ENCODE measurements at regions not wholly inside any gene's neighbourhood (a gene's known extent, or its start where the extent isn't known, plus 50 kb on each side); places are given as distances from the start of the nearest gene placed in this dataset.
"Not testable (repeated sequence)": the region's sequence is repeated elsewhere in the genome, so short reads cannot be mapped to it uniquely, and the experiment has no call there.

DNA sequence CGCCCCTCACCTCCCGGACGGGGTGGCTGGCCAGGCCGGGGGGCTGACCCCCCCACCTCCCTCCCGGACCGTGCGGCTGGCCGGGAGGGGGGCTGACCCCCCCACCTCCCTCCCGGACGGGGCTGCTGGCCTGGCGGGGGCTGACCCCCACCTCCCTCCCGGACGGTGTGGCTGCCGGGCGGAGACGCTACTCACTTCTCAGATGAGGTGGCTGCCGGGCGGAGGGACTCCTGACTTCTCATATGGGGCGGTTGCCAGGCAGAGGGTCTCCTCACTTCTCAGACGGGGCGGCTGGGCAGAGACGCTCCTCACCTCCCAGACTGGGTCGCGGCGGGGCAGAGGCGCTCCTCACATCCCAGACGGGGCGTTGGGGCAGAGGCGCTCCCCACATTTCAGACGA lies 381.7 kb upstream of the ISX start:
- not testable (repeated sequence) for DNase-seq (ENCODE audit: low read depth in 4 of 4, low spot score in 2 of 4)

- peak in 1 of 4 donors; percentile 23 for DNase-seq (ENCODE audit: low read depth in 4 of 4, low spot score in 2 of 4)
These were observed 378.8 kb upstream of the ISX start for GRCh38 chr22:34687116-34687515.

DNA sequence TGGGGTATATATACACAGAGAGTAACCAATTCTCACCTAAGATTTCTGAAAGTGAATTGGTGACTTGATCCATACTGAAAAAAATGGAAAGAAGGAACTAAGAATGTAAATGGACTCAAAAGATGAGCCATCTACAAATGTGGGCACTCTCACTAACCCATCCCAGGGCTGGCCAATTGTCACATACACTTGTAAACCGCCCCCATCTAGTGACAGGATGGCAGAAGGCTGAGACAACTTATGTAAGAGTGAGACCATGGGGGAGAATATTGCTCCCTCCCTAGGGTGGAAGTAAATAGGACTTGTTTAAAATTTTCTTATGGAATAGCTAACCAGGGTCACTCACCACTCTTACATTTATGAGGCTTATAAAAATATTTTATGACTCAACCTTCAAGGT lies 377.1 kb upstream of the ISX start:
- DNase-seq (ENCODE audit: low read depth in 4 of 4, low spot score in 2 of 4) = no peak

GRCh38 chr22:34696557-34696956 lies 369.4 kb upstream of the ISX start:
- DNase-seq (ENCODE audit: low read depth in 4 of 4, low spot score in 2 of 4) = peak in 1 of 4 donors; percentile 36

DNA sequence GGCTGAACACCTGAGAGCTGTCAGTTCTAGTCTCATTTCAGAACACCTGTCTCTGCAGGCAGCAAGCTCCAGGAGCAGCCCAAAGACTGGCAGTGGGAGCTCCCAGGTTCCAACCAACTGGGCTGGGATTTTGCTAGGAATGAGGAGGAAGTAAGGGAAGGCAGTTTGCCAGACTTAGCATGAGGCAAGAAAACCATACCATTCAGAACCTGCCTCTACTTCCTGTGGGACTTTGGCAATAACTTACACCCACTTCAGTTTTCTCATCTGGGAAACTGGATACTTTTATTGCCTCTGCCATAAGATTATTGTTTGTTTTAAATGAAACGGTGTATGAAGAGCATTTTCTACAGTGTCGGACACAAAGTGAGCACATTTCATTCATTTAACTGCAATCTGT lies 363.7 kb upstream of the ISX start:
- no peak for DNase-seq (ENCODE audit: low read depth in 4 of 4, low spot score in 2 of 4)

GRCh38 chr22:34709641-34710040 lies 356.3 kb upstream of the ISX start:
- no peak for DNase-seq (ENCODE audit: low read depth in 4 of 4, low spot score in 2 of 4)

- no peak for DNase-seq (ENCODE audit: low read depth in 4 of 4, low spot score in 2 of 4)
These were observed 343.1 kb upstream of the ISX start for GRCh38 chr22:34722901-34723300.

DNA sequence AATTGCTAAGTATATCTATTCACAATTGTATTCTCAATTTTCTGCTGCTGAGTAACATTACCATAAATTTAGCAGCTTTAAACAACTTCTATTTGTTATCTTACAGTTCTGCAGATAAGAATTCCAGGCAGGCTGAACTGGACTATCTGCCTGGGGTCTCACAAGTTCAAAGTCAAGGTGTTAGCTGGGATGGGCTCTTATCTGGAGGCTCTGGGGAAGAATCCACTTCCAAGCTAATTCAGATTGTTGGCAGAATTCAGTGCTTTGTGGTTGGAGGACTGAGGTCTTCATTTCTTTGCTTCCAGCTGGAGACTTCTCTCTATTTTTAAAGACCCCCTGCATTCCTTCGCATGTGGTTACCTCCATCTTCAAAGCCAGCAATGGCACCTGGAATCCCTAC lies 329.9 kb upstream of the ISX start:
- DNase-seq (ENCODE audit: low read depth in 4 of 4, low spot score in 2 of 4) = no peak

DNA sequence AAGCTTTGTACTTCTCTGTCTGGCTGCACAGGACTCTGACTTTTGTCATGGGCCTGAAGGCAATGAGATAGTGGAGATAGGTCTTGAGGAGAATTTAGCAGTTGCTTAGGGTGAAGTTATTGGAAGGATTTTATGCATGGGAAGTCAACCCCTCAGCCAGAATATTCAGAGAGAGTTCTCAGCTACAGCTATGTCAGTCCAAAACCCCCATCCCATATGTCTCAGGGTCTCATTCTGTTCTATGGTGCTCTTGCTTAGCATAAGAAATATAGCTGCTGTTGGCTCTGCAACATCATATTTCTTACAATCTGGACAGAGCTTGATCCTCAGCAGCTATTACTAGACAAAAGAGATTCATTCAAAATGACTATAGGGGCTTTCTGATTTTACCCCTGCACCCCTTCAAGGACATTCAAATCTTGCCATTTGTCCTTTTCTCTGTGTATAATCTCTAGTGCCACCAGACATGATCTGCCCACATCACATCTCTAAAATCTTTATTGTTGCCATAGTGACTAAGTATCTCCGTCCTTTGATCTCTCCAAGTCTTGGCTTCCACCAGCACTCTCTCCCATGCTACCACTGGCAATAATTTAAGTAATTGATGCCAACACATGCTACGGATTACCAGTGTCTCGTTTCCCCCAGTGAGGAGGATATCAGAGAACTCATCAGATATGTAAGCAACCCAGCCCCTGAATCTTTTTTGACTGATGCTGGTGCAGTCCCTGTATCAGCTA lies 327.1 kb upstream of the ISX start:
- DNase-seq (ENCODE audit: low read depth in 4 of 4, low spot score in 2 of 4) = no peak

GRCh38 chr22:34743110-34743751 lies 322.7 kb upstream of the ISX start:
- DNase-seq (ENCODE audit: low read depth in 4 of 4, low spot score in 2 of 4) = no peak

DNA sequence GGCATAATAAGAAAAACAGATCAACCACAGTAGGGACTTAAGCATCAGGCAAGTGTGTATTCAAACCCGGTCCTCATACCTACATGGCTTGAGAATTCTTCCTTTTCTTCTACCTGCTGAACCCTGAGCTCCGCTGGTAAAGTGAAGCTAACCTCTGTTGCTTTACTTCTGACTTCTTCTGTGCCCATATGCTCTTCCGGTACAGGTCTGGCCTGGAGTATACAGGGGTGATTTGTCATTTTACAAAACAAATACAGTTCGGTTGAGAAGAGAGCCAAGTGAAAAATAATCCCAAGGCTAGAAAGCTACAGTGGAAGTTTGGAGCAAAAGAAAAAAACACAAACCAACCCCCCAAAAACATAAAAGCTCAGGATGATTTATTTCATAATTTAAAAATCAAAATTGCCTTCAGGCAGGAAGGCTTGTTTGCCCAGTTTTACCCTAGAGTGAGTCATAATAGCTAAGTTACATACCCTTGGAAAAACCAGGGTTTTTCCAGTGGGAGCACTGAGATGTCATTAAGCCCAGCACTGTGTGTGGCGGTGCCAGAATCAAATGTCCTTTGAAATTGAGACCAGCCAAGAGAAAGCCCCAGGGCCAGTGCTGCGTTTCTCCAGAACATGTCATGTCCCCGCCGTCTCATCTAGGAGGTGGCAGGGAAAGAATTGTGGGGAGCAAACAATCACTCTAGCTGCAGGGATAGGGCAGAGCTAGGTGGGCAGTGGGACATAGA lies 305.5 kb upstream of the ISX start:
- no peak for DNase-seq (ENCODE audit: low read depth in 4 of 4, low spot score in 2 of 4)

DNA sequence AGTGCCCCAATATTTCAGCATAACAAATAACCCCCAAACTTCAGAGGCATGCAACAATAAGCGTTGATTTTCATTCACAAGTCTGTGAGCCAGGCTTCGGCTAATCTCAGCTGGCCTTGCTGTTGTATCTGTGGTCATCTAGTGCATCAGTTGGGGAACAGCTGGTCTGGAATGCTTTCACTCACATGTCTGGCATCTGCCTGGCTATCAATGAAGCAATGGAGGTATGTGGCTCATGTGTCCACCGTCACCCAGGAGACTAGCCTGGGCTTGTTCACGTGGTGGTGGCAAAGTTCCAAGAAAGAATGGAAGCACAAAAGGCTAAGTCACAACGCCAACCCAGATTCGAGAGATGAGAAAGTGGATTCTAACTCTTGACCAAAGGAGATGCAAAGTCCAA lies 304.8 kb upstream of the ISX start:
- DNase-seq (ENCODE audit: low read depth in 4 of 4, low spot score in 2 of 4) = no peak

DNA sequence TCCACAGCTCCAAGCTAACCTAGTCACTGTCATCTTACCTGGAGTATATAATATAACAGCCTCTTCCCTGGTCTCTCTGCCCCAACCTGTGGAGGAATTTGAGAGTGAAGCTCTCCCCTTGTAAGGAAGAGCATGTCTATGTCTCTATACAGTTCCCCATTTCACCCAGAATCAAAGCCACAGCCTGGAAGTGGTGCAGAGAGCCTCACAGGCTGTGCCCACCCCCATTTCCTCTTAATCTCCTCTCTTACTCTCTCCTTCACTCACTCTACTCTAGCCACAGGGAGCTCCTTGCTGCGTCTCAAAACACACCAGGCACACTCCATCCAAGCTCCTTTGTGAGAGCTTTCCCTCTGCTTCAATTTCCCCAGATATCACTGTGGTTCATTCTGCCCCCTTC lies 302.5 kb upstream of the ISX start:
- DNase-seq (ENCODE audit: low read depth in 4 of 4, low spot score in 2 of 4) = no peak

DNA sequence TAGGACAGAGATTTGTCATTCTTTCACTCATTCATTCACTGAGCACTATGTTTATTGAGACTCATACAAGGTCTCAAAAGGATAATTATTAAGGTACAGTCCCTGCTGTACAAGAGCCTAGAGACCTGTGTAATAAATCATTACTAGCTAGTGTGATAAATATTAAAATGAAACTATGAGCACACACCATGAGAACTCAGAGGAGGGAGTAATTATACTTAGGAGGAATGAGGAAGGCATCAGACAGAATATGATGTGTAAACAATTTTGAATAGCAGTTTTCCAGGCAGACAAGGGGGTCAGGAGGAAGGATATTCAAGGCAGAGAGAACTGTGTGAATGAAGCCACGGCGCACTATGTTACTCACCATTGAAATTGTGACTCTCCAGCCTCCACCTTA lies 300.8 kb upstream of the ISX start:
- no peak for DNase-seq (ENCODE audit: low read depth in 4 of 4, low spot score in 2 of 4)

GRCh38 chr22:34769361-34769760 lies 296.6 kb upstream of the ISX start:
- DNase-seq (ENCODE audit: low read depth in 4 of 4, low spot score in 2 of 4) = no peak

GRCh38 chr22:34776817-34777216 lies 289.1 kb upstream of the ISX start:
- no peak for DNase-seq (ENCODE audit: low read depth in 4 of 4, low spot score in 2 of 4)

DNA sequence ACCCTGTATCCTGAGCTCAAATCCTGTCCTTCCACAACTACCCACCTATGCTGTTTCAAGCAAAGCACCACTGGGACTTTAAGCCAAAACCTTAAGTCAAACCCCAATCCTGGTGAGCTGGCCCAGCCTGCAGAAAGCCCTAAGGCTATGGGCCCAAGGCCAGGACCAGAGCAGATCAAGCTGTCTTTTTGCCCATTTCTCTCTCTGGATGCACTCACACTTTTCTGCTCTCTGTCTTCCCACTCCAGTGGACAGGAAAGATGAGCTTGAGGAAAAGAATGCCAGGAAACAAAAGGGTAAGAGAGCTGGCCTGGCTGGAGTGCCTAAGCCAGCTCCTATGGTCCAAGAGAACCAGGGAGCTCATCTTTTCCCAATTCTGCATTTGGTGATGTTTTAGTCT lies 284.3 kb upstream of the ISX start:
- no peak for DNase-seq (ENCODE audit: low read depth in 4 of 4, low spot score in 2 of 4)

DNA sequence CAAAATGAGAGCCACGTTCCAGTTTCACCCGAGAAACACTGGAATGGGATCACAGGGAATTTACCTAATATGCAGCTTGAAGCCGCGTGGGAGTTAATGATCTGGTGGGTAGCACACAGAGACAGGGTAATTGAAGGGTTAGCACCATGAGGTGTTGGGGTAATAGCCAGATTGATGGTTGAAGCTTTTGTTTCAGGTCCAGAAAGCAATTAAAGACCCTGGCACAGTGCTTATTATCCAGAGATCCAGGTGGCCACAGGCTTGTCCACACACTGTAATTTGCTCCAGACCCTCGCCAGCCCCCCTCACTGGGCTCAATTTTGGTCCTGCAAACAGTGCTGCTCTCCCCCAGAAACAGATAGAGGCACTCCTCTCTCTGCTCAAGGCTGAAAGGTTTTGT lies 282.5 kb upstream of the ISX start:
- no peak for DNase-seq (ENCODE audit: low read depth in 4 of 4, low spot score in 2 of 4)

GRCh38 chr22:34784056-34784455 lies 281.9 kb upstream of the ISX start:
- DNase-seq (ENCODE audit: low read depth in 4 of 4, low spot score in 2 of 4) = no peak

DNA sequence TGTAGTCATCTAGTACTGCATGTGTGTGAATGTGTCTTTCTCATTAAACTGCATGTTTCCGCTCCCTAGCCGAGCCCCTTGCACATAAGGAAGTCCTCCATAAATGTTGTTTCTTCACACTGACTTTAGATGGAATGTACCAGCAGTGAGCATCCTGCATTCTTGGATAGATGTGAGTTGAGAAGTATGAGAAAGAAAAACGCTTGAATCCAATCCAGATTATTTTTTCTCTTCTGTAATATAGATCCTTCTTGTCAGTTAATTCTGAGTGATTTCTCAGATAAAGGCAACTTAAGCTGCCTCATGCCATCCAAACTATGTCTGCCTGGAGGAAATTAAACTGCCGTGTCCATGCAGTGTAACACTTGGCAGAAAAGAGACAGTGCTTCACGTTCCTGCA lies 268.1 kb upstream of the ISX start:
- no peak for DNase-seq (ENCODE audit: low read depth in 4 of 4, low spot score in 2 of 4)

- DNase-seq (ENCODE audit: low read depth in 4 of 4, low spot score in 2 of 4) = peak in 2 of 4 donors; percentile 61 to 65
These were observed 267.4 kb upstream of the ISX start for GRCh38 chr22:34798605-34799004.

Measured in left renal cortex interstitium (tissue), 4 donors.